Fibroblast of lung (primary cell): ENCODE measurements at regions not wholly inside any gene's neighbourhood (a gene's known extent, or its start where the extent isn't known, plus 50 kb on each side); places are given as distances from the start of the nearest gene placed in this dataset.

Experiments
- EZH2 ChIP-seq: IDR thresholded peaks from 2 replicates; pipeline ENCODE4 v1.5.1; 2012; ENCODE audit warnings: low read length, control low read depth, mild to moderate bottlenecking; ENCODE audit errors: missing control alignments
- TF ChIP-seq, protein P1 (sequence below), 2 donors: IDR thresholded peaks in 1 of 2; conservative IDR thresholded peaks in 1 of 2; 1 replicate in 1 of 2; 2 replicates in 1 of 2; pipeline ENCODE4 v1.5.1; 2011 to 2012; ENCODE audit warnings: low read length in 2 of 2, control low read depth in 1 of 2, inconsistent platforms in 1 of 2, low read depth in 1 of 2, mild to moderate bottlenecking in 1 of 2

DNA sequence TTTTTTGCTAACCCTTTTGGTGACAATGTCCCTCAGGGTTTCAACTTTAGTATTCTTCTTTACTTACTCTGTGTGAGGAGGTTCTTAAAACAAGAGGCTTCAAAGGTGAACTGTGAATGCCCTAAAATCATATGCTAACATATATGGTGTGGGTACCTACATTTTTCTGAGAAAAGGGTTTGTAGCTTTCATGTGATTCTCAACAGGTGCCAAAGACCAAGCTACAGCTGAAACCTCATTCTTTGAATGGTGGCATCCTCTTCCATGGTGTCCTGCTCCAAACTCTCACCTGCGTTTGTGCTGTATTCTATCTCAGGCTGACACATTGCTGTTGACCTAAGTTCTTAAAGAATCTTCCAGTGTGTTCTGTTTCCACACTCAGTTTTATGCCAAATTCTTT lies 177.3 kb downstream of the PRL start:
- TF ChIP-seq, protein P1, sequence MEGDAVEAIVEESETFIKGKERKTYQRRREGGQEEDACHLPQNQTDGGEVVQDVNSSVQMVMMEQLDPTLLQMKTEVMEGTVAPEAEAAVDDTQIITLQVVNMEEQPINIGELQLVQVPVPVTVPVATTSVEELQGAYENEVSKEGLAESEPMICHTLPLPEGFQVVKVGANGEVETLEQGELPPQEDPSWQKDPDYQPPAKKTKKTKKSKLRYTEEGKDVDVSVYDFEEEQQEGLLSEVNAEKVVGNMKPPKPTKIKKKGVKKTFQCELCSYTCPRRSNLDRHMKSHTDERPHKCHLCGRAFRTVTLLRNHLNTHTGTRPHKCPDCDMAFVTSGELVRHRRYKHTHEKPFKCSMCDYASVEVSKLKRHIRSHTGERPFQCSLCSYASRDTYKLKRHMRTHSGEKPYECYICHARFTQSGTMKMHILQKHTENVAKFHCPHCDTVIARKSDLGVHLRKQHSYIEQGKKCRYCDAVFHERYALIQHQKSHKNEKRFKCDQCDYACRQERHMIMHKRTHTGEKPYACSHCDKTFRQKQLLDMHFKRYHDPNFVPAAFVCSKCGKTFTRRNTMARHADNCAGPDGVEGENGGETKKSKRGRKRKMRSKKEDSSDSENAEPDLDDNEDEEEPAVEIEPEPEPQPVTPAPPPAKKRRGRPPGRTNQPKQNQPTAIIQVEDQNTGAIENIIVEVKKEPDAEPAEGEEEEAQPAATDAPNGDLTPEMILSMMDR (conservative IDR thresholded peaks at IDR 0.05 in 1 of 2, IDR thresholded peaks at IDR 0.05 in 1 of 2; ENCODE audit: low read depth in 1 of 2, low read length in 2 of 2): no peak
- no peak for TF ChIP-seq EZH2
